Mesothelial cell of epicardium (in vitro differentiated cells): ENCODE measurements at regions not wholly inside any gene's neighbourhood (a gene's known extent, or its start where the extent isn't known, plus 50 kb on each side); places are given as distances from the start of the nearest gene placed in this dataset.

Experiments
- DNase-seq, 2 experiments: peaks; one replicate each; pipeline ENCODE4 v3.0.0; 2021; ENCODE audit warnings: low spot score in 2 of 2; ENCODE audit not compliant: unreplicated experiment in 2 of 2
- H3K27ac Mint-ChIP-seq: 2 replicates; pipeline ENCODE4 v1.8.0; 2021; ENCODE audit warnings: mixed read lengths
- H3K27me3 Mint-ChIP-seq: 2 replicates; pipeline ENCODE4 v1.8.0; 2021; ENCODE audit warnings: low read depth, mixed read lengths
- H3K36me3 Mint-ChIP-seq: 2 replicates; pipeline ENCODE4 v1.8.0; 2021; ENCODE audit warnings: mixed read lengths
- H3K4me1 Mint-ChIP-seq: 2 replicates; pipeline ENCODE4 v1.8.0; 2021; ENCODE audit warnings: mixed read lengths
- H3K4me3 Mint-ChIP-seq: 2 replicates; pipeline ENCODE4 v1.8.0; 2021; ENCODE audit warnings: mild to moderate bottlenecking, moderate library complexity, mixed read lengths
- H3K9me3 Mint-ChIP-seq: 2 replicates; pipeline ENCODE4 v1.8.0; 2021; ENCODE audit warnings: mixed read lengths
- CTCF ChIP-seq: fragments of 200-600 bp; sonication (generic); IDR thresholded peaks from one replicate; pipeline ENCODE4 v1.5.0; 2021; ENCODE audit warnings: antibody characterized with exemption; ENCODE audit not compliant: unreplicated experiment

- no peak for TF ChIP-seq CTCF
Measured at GRCh38 chr7:131896165-131896863, 339.9 kb upstream of the PODXL start.

GRCh38 chr7:131895541-131896164 lies 339.2 kb upstream of the PODXL start:
- Mint-ChIP-seq H3K27me3 (peaks cover 83% of the 10 kb centered on the region), H3K9me3 (no peaks in the 10 kb centered on the region), H3K27ac (no peak overlapping the region), H3K4me1 (peaks cover 14% of the 10 kb centered on the region), H3K4me3 (no peak overlapping the region), H3K36me3 (no peaks in the 10 kb centered on the region)
- TF ChIP-seq CTCF: no peak
- no peak for DNase-seq

More at GRCh38 chr7:131896165-131896863, 339.9 kb upstream of the PODXL start:
- Mint-ChIP-seq H3K36me3 (no peaks in the 10 kb centered on the region), H3K27ac (no peak overlapping the region), H3K9me3 (no peaks in the 10 kb centered on the region), H3K27me3 (peaks cover 81% of the 10 kb centered on the region), H3K4me1 (peaks cover 14% of the 10 kb centered on the region), H3K4me3 (no peak overlapping the region)
- no peak for DNase-seq

GRCh38 chr7:131893631-131894340 lies 337.4 kb upstream of the PODXL start:
- no peak overlapping the region for H3K27ac Mint-ChIP-seq
- no peak for DNase-seq
- no peaks in the 10 kb centered on the region for H3K9me3 Mint-ChIP-seq
- H3K27me3 Mint-ChIP-seq: peaks cover 77% of the 10 kb centered on the region
- no peak overlapping the region for H3K4me3 Mint-ChIP-seq
- no peak for TF ChIP-seq CTCF
- no peaks in the 10 kb centered on the region for H3K36me3 Mint-ChIP-seq
- H3K4me1 Mint-ChIP-seq: peaks cover 19% of the 10 kb centered on the region

- Mint-ChIP-seq H3K9me3 (peaks cover 18% of the 10 kb centered on the region), H3K27me3 (peaks cover 79% of the 10 kb centered on the region), H3K4me3 (no peak overlapping the region), H3K27ac (no peak overlapping the region), H3K4me1 (peaks cover 6% of the 10 kb centered on the region), H3K36me3 (no peaks in the 10 kb centered on the region)
- no peak for TF ChIP-seq CTCF
- DNase-seq: no peak
Measured at GRCh38 chr7:131890176-131890575, 333.7 kb upstream of the PODXL start.

- Mint-ChIP-seq H3K36me3 (no peaks in the 10 kb centered on the region), H3K27ac (no peak overlapping the region), H3K9me3 (peaks cover 20% of the 10 kb centered on the region), H3K27me3 (peaks cover 75% of the 10 kb centered on the region), H3K4me1 (peaks cover 6% of the 10 kb centered on the region), H3K4me3 (no peak overlapping the region)
- TF ChIP-seq CTCF: no peak
- no peak for DNase-seq
Measured at GRCh38 chr7:131889572-131890150, 333.2 kb upstream of the PODXL start.
